Chondrocyte (in vitro differentiated cells): ENCODE measurements at regions not wholly inside any gene's neighbourhood (a gene's known extent, or its start where the extent isn't known, plus 50 kb on each side); places are given as distances from the start of the nearest gene placed in this dataset.

Experiments used
- DNase-seq: peaks from one replicate; pipeline ENCODE4 v3.0.0; 2021; ENCODE audit warnings: mixed read lengths, low spot score
- H3K27ac Mint-ChIP-seq: one replicate; pipeline ENCODE4 v1.8.0; 2021; ENCODE audit warnings: mild to moderate bottlenecking, moderate library complexity, mixed read lengths; ENCODE audit not compliant: unreplicated experiment
- H3K27me3 Mint-ChIP-seq: 2 replicates; pipeline ENCODE4 v1.8.0; 2021; ENCODE audit warnings: low read depth, mixed read lengths
- H3K36me3 Mint-ChIP-seq: 2 replicates; pipeline ENCODE4 v1.8.0; 2021; ENCODE audit warnings: low read depth, mixed read lengths
- H3K4me1 Mint-ChIP-seq: 2 replicates; pipeline ENCODE4 v1.8.0; 2021; ENCODE audit warnings: low read depth, mild to moderate bottlenecking, mixed read lengths
- H3K4me3 Mint-ChIP-seq: one replicate; pipeline ENCODE4 v1.8.0; 2021; ENCODE audit warnings: mild to moderate bottlenecking, moderate library complexity, mixed read lengths; ENCODE audit not compliant: unreplicated experiment
- H3K9me3 Mint-ChIP-seq: 2 replicates; pipeline ENCODE4 v1.8.0; 2021; ENCODE audit warnings: low read depth, mixed read lengths
- TF ChIP-seq, protein P1 (sequence below): fragments of 200-600 bp; sonication (generic); IDR thresholded peaks from 2 replicates; pipeline ENCODE4 v1.5.0; 2021; ENCODE audit warnings: antibody characterized with exemption, mild to moderate bottlenecking, moderate library complexity

- TF ChIP-seq, protein P1, sequence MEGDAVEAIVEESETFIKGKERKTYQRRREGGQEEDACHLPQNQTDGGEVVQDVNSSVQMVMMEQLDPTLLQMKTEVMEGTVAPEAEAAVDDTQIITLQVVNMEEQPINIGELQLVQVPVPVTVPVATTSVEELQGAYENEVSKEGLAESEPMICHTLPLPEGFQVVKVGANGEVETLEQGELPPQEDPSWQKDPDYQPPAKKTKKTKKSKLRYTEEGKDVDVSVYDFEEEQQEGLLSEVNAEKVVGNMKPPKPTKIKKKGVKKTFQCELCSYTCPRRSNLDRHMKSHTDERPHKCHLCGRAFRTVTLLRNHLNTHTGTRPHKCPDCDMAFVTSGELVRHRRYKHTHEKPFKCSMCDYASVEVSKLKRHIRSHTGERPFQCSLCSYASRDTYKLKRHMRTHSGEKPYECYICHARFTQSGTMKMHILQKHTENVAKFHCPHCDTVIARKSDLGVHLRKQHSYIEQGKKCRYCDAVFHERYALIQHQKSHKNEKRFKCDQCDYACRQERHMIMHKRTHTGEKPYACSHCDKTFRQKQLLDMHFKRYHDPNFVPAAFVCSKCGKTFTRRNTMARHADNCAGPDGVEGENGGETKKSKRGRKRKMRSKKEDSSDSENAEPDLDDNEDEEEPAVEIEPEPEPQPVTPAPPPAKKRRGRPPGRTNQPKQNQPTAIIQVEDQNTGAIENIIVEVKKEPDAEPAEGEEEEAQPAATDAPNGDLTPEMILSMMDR = no peak
- no peak for DNase-seq
- no peaks in the 10 kb centered on the region for H3K27me3 Mint-ChIP-seq
- no peaks in the 10 kb centered on the region for H3K36me3 Mint-ChIP-seq
- no peaks in the 10 kb centered on the region for H3K4me1 Mint-ChIP-seq
- H3K4me3 Mint-ChIP-seq = no peak overlapping the region
- H3K27ac Mint-ChIP-seq = no peak overlapping the region
- no peaks in the 10 kb centered on the region for H3K9me3 Mint-ChIP-seq
These were observed 79.0 kb upstream of the BMP5 start for GRCh38 chr6:55954436-55954835.

GRCh38 chr6:55953335-55953734 is 77.9 kb upstream of the BMP5 start:
- H3K9me3 Mint-ChIP-seq = no peaks in the 10 kb centered on the region
- H3K36me3 Mint-ChIP-seq = no peaks in the 10 kb centered on the region
- H3K4me3 Mint-ChIP-seq = no peak overlapping the region
- TF ChIP-seq, protein P1 = peak; percentile 80
- no peaks in the 10 kb centered on the region for H3K27me3 Mint-ChIP-seq
- H3K4me1 Mint-ChIP-seq = no peaks in the 10 kb centered on the region
- no peak overlapping the region for H3K27ac Mint-ChIP-seq
- DNase-seq = no peak

DNA sequence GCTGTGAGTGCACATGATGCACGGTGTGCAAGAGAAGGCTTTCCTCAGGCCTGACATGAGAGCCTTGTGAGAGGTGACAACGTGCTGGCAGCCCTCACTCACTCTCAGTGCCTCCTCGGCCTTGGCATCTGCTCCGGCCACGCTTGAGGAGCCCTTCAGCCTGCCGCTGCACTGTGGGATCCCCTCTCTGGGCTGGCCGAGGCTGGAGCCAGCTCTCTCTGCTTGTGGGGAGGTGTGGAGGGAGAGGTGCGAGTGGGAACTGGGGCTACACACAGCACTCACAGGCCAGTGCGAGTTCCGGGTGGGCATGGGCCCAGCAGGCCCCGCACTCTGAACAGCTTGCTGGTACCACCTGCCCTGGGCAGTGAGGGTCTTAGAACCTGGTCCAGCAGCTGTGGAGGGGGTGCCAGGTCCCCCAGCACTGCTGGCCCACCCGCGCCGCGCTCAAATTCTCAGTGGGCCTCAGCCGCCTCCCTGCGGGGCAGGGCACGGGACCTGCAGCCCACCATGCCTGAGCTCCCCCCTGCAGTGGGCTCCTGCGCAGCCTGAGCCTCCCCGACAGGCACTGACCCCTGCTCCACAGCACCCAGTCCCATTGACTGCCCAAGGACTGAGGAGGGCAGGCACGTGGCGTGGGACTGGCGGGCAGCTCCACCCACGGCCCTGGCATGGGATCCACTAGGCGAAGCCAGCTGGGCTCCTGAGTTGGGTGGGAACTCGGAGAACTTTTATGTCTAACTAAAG is 74.9 kb upstream of the BMP5 start:
- Mint-ChIP-seq H3K9me3 (no peaks in the 10 kb centered on the region), H3K27ac (no peak overlapping the region), H3K36me3 (no peaks in the 10 kb centered on the region), H3K4me3 (no peak overlapping the region), H3K4me1 (no peaks in the 10 kb centered on the region), H3K27me3 (no peaks in the 10 kb centered on the region)
- no peak for DNase-seq
- TF ChIP-seq, protein P1 = no peak

- DNase-seq = no peak
- H3K4me3 Mint-ChIP-seq = no peak overlapping the region
- no peaks in the 10 kb centered on the region for H3K9me3 Mint-ChIP-seq
- H3K36me3 Mint-ChIP-seq = no peaks in the 10 kb centered on the region
- H3K27me3 Mint-ChIP-seq = no peaks in the 10 kb centered on the region
- TF ChIP-seq, protein P1 = no peak
- H3K4me1 Mint-ChIP-seq = peaks cover 5% of the 10 kb centered on the region
- H3K27ac Mint-ChIP-seq = no peak overlapping the region
These were observed 67.9 kb upstream of the BMP5 start for GRCh38 chr6:55943329-55943728.

GRCh38 chr6:55941702-55942101 is 66.3 kb upstream of the BMP5 start:
- Mint-ChIP-seq H3K4me1 (peaks cover 5% of the 10 kb centered on the region), H3K9me3 (no peaks in the 10 kb centered on the region), H3K27ac (no peak overlapping the region)

More at GRCh38 chr6:55941702-55942101, 66.3 kb upstream of the BMP5 start:
- TF ChIP-seq, protein P1 = peak; percentile 72
- DNase-seq = no peak
- H3K4me3 Mint-ChIP-seq = no peak overlapping the region
- no peaks in the 10 kb centered on the region for H3K36me3 Mint-ChIP-seq
- H3K27me3 Mint-ChIP-seq = no peaks in the 10 kb centered on the region
